ENCODE measurements at regions not wholly inside any gene's neighbourhood (a gene's known extent, or its start where the extent isn't known, plus 50 kb on each side); places are given as distances from the start of the nearest gene placed in this dataset.

GRCh38 chr19:30688696-30689095, 316.5 kb downstream of the ZNF536 start:
- no peak for DNase-seq
- Histone ChIP-seq H3K27me3 (no peaks in the 10 kb centered on the region), H3K36me3 (replicated peaks in 1 of 2) (no peaks in the 10 kb centered on the region), H3K9me3 (replicated peaks in 1 of 3) (no peaks in the 10 kb centered on the region), H3K4me3 (no peak overlapping the region), H3K4me1 (replicated peaks in 1 of 2) (no peaks in the 10 kb centered on the region), H3K27ac (no peak overlapping the region)
- no peak for TF ChIP-seq POLR2A (IDR thresholded peaks at IDR 0.05)
- TF ChIP-seq CTCF (IDR thresholded peaks at IDR 0.05): no peak
- intact Hi-C loops (cut with DNase I): loop anchor here in 1 of 2 donors (10.0 kb wide), 1 partner anchor 1536 kb away; no protein-coding TSS in a partner anchor
- WGBS, 4 donors: 78 to 94% (median 84%) methylated on average over 3 to 5 of the region's 5 CpGs

GRCh38 chr19:30686826-30687566, 314.8 kb downstream of the ZNF536 start:
- DNase-seq: peak in 1 of 7 donors; percentile 3
- intact Hi-C loops (cut with DNase I): loop anchor here in 1 of 2 donors (10.0 kb wide), 1 partner anchor 1538 kb away; no protein-coding TSS in a partner anchor
- Histone ChIP-seq H3K4me3 (no peak overlapping the region), H3K4me1 (replicated peaks in 1 of 2) (peaks cover 0 to 8% of the 10 kb centered on the region in 2 donors), H3K36me3 (replicated peaks in 1 of 2) (no peaks in the 10 kb centered on the region), H3K27ac (no peak overlapping the region), H3K9me3 (replicated peaks in 1 of 3) (no peaks in the 10 kb centered on the region), H3K27me3 (no peaks in the 10 kb centered on the region)
- 48 to 61% (median 58%) methylated on average over 16 of the region's 16 CpGs for whole genome bisulfite sequencing, 4 donors
- TF ChIP-seq CTCF (IDR thresholded peaks at IDR 0.05) (no peak), POLR2A (IDR thresholded peaks at IDR 0.05) (no peak)

- H3K36me3 ChIP-seq (replicated peaks in 1 of 2): no peaks in the 10 kb centered on the region
- H3K27me3 ChIP-seq: no peaks in the 10 kb centered on the region
- TF ChIP-seq POLR2A (IDR thresholded peaks at IDR 0.05): no peak
- H3K4me1 ChIP-seq (replicated peaks in 1 of 2): peaks cover 0 to 8% of the 10 kb centered on the region in 2 donors
- intact Hi-C loops (cut with DNase I): loop anchor here in 1 of 2 donors (10.0 kb wide), 1 partner anchor 1539 kb away; no protein-coding TSS in a partner anchor
- H3K27ac ChIP-seq: no peak overlapping the region
- no peak for DNase-seq
- H3K9me3 ChIP-seq (replicated peaks in 1 of 3): no peaks in the 10 kb centered on the region
- no peak overlapping the region for H3K4me3 ChIP-seq
- 56 to 70% (median 66%) methylated on average over 17 to 23 of the region's 23 CpGs for WGBS, 4 donors
These were observed 314.1 kb downstream of the ZNF536 start for GRCh38 chr19:30686176-30686820.

GRCh38 chr19:30685426-30686000, 313.3 kb downstream of the ZNF536 start:
- intact Hi-C loops (cut with DNase I): loop anchor here in 1 of 2 donors (10.0 kb wide), 1 partner anchor 1539 kb away; no protein-coding TSS in a partner anchor
- no peaks in the 10 kb centered on the region for H3K27me3 ChIP-seq
- 76 to 80% (median 79%) methylated on average over 12 to 13 of the region's 13 CpGs for WGBS, 4 donors

More at GRCh38 chr19:30685426-30686000, 313.3 kb downstream of the ZNF536 start:
- DNase-seq: peak in 1 of 7 donors; percentile 15
- Histone ChIP-seq H3K9me3 (replicated peaks in 1 of 3) (no peaks in the 10 kb centered on the region), H3K4me3 (no peak overlapping the region), H3K4me1 (replicated peaks in 1 of 2) (peaks cover 0 to 8% of the 10 kb centered on the region in 2 donors), H3K36me3 (replicated peaks in 1 of 2) (no peaks in the 10 kb centered on the region), H3K27ac (no peak overlapping the region)
- TF ChIP-seq CTCF (IDR thresholded peaks at IDR 0.05) (no peak), POLR2A (IDR thresholded peaks at IDR 0.05) (no peak)

Measured in adrenal gland (tissue), 9 donors.